ENCODE measurements at regions not wholly inside any gene's neighbourhood (a gene's known extent, or its start where the extent isn't known, plus 50 kb on each side); places are given as distances from the start of the nearest gene placed in this dataset.

- DNase-seq (ENCODE audit: extremely low spot score, unreplicated experiment) = no peak
- TF ChIP-seq CTCF (conservative IDR thresholded peaks at IDR 0.05) = no peak
- Mint-ChIP-seq H3K4me1 (ENCODE audit: unreplicated experiment) (no peaks in the 10 kb centered on the region), H3K4me3 (no peak overlapping the region), H3K27ac (no peak overlapping the region), H3K36me3 (no peaks in the 10 kb centered on the region), H3K27me3 (peaks cover 9% of the 10 kb centered on the region), H3K9me3 (no peaks in the 10 kb centered on the region)
These were observed 105.4 kb upstream of the KCNK2 start for GRCh38 chr1:214977110-214977509.

- Mint-ChIP-seq H3K4me3 (no peak overlapping the region), H3K4me1 (ENCODE audit: unreplicated experiment) (no peaks in the 10 kb centered on the region), H3K9me3 (no peaks in the 10 kb centered on the region), H3K27me3 (peaks cover 9% of the 10 kb centered on the region), H3K36me3 (no peaks in the 10 kb centered on the region), H3K27ac (no peak overlapping the region)
- DNase-seq (ENCODE audit: extremely low spot score, unreplicated experiment) = no peak
- TF ChIP-seq CTCF (conservative IDR thresholded peaks at IDR 0.05) = no peak
These were observed 104.7 kb upstream of the KCNK2 start for GRCh38 chr1:214977700-214978374.

- TF ChIP-seq CTCF (conservative IDR thresholded peaks at IDR 0.05) = no peak
- Mint-ChIP-seq H3K36me3 (no peaks in the 10 kb centered on the region), H3K4me3 (no peak overlapping the region), H3K9me3 (peaks cover 3% of the 10 kb centered on the region), H3K4me1 (ENCODE audit: unreplicated experiment) (no peaks in the 10 kb centered on the region), H3K27me3 (peaks cover 6% of the 10 kb centered on the region), H3K27ac (no peak overlapping the region)
- DNase-seq (ENCODE audit: extremely low spot score, unreplicated experiment) = no peak
These were observed 103.3 kb upstream of the KCNK2 start for GRCh38 chr1:214979191-214979590.

- Mint-ChIP-seq H3K36me3 (no peaks in the 10 kb centered on the region), H3K4me1 (ENCODE audit: unreplicated experiment) (no peaks in the 10 kb centered on the region), H3K27ac (no peak overlapping the region), H3K9me3 (peaks cover 4% of the 10 kb centered on the region), H3K27me3 (peaks cover under 1% of the 10 kb centered on the region), H3K4me3 (no peak overlapping the region)
- DNase-seq (ENCODE audit: extremely low spot score, unreplicated experiment) = no peak
- no peak for TF ChIP-seq CTCF (conservative IDR thresholded peaks at IDR 0.05)
These were observed 101.6 kb upstream of the KCNK2 start for GRCh38 chr1:214980921-214981320.

GRCh38 chr1:214983126-214983869, 99.2 kb upstream of the KCNK2 start:
- H3K4me1 Mint-ChIP-seq (ENCODE audit: unreplicated experiment) = no peaks in the 10 kb centered on the region
- H3K27ac Mint-ChIP-seq = no peak overlapping the region
- peaks cover 4% of the 10 kb centered on the region for H3K9me3 Mint-ChIP-seq
- no peaks in the 10 kb centered on the region for H3K36me3 Mint-ChIP-seq
- H3K4me3 Mint-ChIP-seq = no peak overlapping the region
- no peak for DNase-seq (ENCODE audit: extremely low spot score, unreplicated experiment)
- no peak for TF ChIP-seq CTCF (conservative IDR thresholded peaks at IDR 0.05)
- no peaks in the 10 kb centered on the region for H3K27me3 Mint-ChIP-seq

All from type B pancreatic cell (in vitro differentiated cells).